ENCODE measurements at regions not wholly inside any gene's neighbourhood (a gene's known extent, or its start where the extent isn't known, plus 50 kb on each side); places are given as distances from the start of the nearest gene placed in this dataset.

DNA sequence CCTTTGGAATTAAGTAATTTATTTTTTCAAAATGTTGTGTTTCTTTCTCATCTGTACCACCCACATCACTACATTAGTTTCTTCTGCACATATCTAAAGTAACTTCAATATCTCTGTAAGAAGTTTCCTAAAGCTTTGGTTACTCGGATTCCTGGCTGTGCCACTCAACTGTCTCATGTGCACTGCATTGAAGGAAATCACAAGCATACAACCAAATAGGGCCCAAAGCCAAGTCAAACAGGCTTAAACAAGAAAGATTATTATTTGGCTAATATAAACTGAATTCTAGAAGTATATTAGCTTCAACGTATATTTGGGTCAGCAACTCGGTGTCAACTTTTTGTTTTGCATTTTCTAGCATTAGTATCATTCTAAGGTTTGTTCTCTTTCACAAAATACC lies 1647.6 kb upstream of the SPRY2 start:
- no peak for TF ChIP-seq NR2F2 (IDR thresholded peaks at IDR 0.05)
- TF ChIP-seq, protein P1, sequence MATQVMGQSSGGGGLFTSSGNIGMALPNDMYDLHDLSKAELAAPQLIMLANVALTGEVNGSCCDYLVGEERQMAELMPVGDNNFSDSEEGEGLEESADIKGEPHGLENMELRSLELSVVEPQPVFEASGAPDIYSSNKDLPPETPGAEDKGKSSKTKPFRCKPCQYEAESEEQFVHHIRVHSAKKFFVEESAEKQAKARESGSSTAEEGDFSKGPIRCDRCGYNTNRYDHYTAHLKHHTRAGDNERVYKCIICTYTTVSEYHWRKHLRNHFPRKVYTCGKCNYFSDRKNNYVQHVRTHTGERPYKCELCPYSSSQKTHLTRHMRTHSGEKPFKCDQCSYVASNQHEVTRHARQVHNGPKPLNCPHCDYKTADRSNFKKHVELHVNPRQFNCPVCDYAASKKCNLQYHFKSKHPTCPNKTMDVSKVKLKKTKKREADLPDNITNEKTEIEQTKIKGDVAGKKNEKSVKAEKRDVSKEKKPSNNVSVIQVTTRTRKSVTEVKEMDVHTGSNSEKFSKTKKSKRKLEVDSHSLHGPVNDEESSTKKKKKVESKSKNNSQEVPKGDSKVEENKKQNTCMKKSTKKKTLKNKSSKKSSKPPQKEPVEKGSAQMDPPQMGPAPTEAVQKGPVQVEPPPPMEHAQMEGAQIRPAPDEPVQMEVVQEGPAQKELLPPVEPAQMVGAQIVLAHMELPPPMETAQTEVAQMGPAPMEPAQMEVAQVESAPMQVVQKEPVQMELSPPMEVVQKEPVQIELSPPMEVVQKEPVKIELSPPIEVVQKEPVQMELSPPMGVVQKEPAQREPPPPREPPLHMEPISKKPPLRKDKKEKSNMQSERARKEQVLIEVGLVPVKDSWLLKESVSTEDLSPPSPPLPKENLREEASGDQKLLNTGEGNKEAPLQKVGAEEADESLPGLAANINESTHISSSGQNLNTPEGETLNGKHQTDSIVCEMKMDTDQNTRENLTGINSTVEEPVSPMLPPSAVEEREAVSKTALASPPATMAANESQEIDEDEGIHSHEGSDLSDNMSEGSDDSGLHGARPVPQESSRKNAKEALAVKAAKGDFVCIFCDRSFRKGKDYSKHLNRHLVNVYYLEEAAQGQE (IDR thresholded peaks at IDR 0.05) = no peak
- TF ChIP-seq, protein P2, sequence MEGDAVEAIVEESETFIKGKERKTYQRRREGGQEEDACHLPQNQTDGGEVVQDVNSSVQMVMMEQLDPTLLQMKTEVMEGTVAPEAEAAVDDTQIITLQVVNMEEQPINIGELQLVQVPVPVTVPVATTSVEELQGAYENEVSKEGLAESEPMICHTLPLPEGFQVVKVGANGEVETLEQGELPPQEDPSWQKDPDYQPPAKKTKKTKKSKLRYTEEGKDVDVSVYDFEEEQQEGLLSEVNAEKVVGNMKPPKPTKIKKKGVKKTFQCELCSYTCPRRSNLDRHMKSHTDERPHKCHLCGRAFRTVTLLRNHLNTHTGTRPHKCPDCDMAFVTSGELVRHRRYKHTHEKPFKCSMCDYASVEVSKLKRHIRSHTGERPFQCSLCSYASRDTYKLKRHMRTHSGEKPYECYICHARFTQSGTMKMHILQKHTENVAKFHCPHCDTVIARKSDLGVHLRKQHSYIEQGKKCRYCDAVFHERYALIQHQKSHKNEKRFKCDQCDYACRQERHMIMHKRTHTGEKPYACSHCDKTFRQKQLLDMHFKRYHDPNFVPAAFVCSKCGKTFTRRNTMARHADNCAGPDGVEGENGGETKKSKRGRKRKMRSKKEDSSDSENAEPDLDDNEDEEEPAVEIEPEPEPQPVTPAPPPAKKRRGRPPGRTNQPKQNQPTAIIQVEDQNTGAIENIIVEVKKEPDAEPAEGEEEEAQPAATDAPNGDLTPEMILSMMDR (IDR thresholded peaks at IDR 0.05; ENCODE audit: low read depth, low read length, missing input control) = no peak
